ENCODE measurements at regions not wholly inside any gene's neighbourhood (a gene's known extent, or its start where the extent isn't known, plus 50 kb on each side); places are given as distances from the start of the nearest gene placed in this dataset.

- ATAC-seq (no peak), FAIRE-seq (no peak), DNase-seq (ENCODE audit: low read depth, low spot score) (no peak)
- ChIA-PET SMC1A (ENCODE audit: uncharacterized antibody, unreplicated experiment) (no interaction called here), CTCF (no interaction called here), POLR2A (no interaction called here), RAD21 (ENCODE audit: unreplicated experiment) (no interaction called here)
- H3K9ac ChIP-seq (ENCODE audit: control insufficient read depth, insufficient read depth, low read length): no peak overlapping the region
- H3K4me1 ChIP-seq (ENCODE audit: control insufficient read depth, insufficient read depth, low read length): no peaks in the 10 kb centered on the region
- no peak overlapping the region for H3K4me3 ChIP-seq
- BruUV-seq (replicated peaks): no TSS peak
- in situ Hi-C loops (cut with MboI) (no loop called here), intact Hi-C loops (cut with micrococcal nuclease; ENCODE audit: unreplicated experiment) (no loop called here)
- H3K9me3 ChIP-seq (replicated peaks; ENCODE audit: control insufficient read depth, insufficient read depth, low read length): no peaks in the 10 kb centered on the region
- no peaks in the 10 kb centered on the region for H4K20me1 ChIP-seq (ENCODE audit: control insufficient read depth, insufficient read depth)
- no peaks in the 10 kb centered on the region for H3K27me3 ChIP-seq (replicated peaks in 1 of 2; ENCODE audit: control insufficient read depth in 2 of 2, insufficient read depth in 2 of 2, low read length in 1 of 2)
- H3K4me2 ChIP-seq (ENCODE audit: control insufficient read depth, insufficient read depth): no peak overlapping the region
- WGBS (ENCODE audit: insufficient coverage, insufficient replicate concordance, low lambda C conversion rate, missing lambda C conversion rate): 43% methylated on average over 4 of the region's 4 CpGs
- no peak overlapping the region for H2AFZ ChIP-seq (ENCODE audit: control insufficient read depth, low read depth, low read length)
- H3K79me2 ChIP-seq (ENCODE audit: control insufficient read depth, insufficient read depth, low read length): no peaks in the 10 kb centered on the region
- no peak overlapping the region for H3K27ac ChIP-seq (ENCODE audit: control insufficient read depth, insufficient read depth)
- H3K36me3 ChIP-seq (ENCODE audit: control insufficient read depth in 2 of 2, insufficient read depth in 2 of 2, low read length in 1 of 2): no peaks in the 10 kb centered on the region
- TF ChIP-seq RELA (IDR thresholded peaks at IDR 0.05; ENCODE audit: borderline replicate concordance, partially characterized antibody): no peak
- TF ChIP-seq CHD1 (IDR thresholded peaks at IDR 0.05; ENCODE audit: low read depth, low read length): no peak
- no peak for TF ChIP-seq LARP7 (IDR thresholded peaks at IDR 0.05)
- TF ChIP-seq POLR2AphosphoS5 (IDR thresholded peaks at IDR 0.05; ENCODE audit: low read length): no peak
- no peak for TF ChIP-seq EP300 (IDR thresholded peaks at IDR 0.05; ENCODE audit: borderline replicate concordance in 1 of 2, control insufficient read depth in 1 of 2, low read depth in 2 of 2, low read length in 2 of 2)
- no peak for TF ChIP-seq ZBTB4 (CRISPR knock-in tag; IDR thresholded peaks at IDR 0.05)
- no peak for TF ChIP-seq KDM1A (IDR thresholded peaks at IDR 0.05; ENCODE audit: borderline replicate concordance)
- TF ChIP-seq IKZF2 (IDR thresholded peaks at IDR 0.05): no peak
- TF ChIP-seq YY1 (IDR thresholded peaks at IDR 0.05; ENCODE audit: low read depth, low read length): no peak
- no peak for TF ChIP-seq ATF7 (IDR thresholded peaks at IDR 0.05; ENCODE audit: low read depth)
- no peak for TF ChIP-seq EED (IDR thresholded peaks at IDR 0.05; ENCODE audit: low read depth)
- TF ChIP-seq NFIC (IDR thresholded peaks at IDR 0.05; ENCODE audit: low read depth, low read length): no peak
- no peak for TF ChIP-seq SUPT20H (IDR thresholded peaks at IDR 0.05; ENCODE audit: borderline replicate concordance, control insufficient read depth, low read depth, low read length)
- no peak for TF ChIP-seq NR2C2 (IDR thresholded peaks at IDR 0.05; ENCODE audit: borderline replicate concordance, control insufficient read depth, insufficient read length, low read depth)
- TF ChIP-seq, protein P1, sequence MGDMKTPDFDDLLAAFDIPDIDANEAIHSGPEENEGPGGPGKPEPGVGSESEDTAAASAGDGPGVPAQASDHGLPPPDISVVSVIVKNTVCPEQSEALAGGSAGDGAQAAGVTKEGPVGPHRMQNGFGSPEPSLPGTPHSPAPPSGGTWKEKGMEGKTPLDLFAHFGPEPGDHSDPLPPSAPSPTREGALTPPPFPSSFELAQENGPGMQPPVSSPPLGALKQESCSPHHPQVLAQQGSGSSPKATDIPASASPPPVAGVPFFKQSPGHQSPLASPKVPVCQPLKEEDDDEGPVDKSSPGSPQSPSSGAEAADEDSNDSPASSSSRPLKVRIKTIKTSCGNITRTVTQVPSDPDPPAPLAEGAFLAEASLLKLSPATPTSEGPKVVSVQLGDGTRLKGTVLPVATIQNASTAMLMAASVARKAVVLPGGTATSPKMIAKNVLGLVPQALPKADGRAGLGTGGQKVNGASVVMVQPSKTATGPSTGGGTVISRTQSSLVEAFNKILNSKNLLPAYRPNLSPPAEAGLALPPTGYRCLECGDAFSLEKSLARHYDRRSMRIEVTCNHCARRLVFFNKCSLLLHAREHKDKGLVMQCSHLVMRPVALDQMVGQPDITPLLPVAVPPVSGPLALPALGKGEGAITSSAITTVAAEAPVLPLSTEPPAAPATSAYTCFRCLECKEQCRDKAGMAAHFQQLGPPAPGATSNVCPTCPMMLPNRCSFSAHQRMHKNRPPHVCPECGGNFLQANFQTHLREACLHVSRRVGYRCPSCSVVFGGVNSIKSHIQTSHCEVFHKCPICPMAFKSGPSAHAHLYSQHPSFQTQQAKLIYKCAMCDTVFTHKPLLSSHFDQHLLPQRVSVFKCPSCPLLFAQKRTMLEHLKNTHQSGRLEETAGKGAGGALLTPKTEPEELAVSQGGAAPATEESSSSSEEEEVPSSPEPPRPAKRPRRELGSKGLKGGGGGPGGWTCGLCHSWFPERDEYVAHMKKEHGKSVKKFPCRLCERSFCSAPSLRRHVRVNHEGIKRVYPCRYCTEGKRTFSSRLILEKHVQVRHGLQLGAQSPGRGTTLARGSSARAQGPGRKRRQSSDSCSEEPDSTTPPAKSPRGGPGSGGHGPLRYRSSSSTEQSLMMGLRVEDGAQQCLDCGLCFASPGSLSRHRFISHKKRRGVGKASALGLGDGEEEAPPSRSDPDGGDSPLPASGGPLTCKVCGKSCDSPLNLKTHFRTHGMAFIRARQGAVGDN (IDR thresholded peaks at IDR 0.05): no peak
- no peak for TF ChIP-seq ELK1 (IDR thresholded peaks at IDR 0.05; ENCODE audit: low read depth, low read length)
Observed at GRCh38 chr2:2505604-2506003, 174.5 kb upstream of the MYT1L start.

All from GM12878 (cell line).